SK-N-SH treated with all-trans-retinoic acid at 6 μM for 48 hours (cell line): ENCODE measurements at regions not wholly inside any gene's neighbourhood (a gene's known extent, or its start where the extent isn't known, plus 50 kb on each side); places are given as distances from the start of the nearest gene placed in this dataset.

ENCODE experiments used
- CREB5 ChIP-seq: fragments of 250-450 bp; sonication (Bioruptor Pico); IDR thresholded peaks from 2 replicates; pipeline ENCODE4 v1.5.1; 2020; ENCODE audit warnings: low read depth, mild to moderate bottlenecking, moderate library complexity
- PATZ1 ChIP-seq: fragments of 250-450 bp; sonication (Bioruptor Pico); IDR thresholded peaks from 2 replicates; pipeline ENCODE4 v1.8.0; 2020; ENCODE audit warnings: mild to moderate bottlenecking, moderate library complexity, borderline replicate concordance

DNA sequence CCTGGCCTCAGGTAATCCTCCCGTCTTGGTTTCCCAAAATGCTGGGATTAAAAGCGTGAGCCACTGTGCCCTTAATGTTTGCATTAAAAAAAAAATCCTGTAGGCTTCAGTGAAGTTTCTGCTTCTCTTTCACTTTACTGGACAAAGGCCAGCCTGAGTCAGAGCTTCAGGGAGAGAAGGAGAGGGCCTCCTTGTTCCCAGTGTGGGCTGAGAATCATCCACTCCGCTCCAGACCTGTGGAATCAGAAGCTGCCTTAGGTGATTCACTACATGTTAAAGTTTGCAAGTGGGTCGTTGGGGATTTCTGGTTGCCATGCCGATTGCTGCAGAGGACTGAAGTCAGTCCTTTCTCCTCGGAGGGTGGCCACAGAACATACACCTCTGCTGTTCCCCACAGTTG lies 113.3 kb upstream of the EEF1E1 start:
- TF ChIP-seq CREB5: no peak
- no peak for TF ChIP-seq PATZ1 (CRISPR knock-in tag)
